ENCODE measurements at regions not wholly inside any gene's neighbourhood (a gene's known extent, or its start where the extent isn't known, plus 50 kb on each side); places are given as distances from the start of the nearest gene placed in this dataset.

DNA sequence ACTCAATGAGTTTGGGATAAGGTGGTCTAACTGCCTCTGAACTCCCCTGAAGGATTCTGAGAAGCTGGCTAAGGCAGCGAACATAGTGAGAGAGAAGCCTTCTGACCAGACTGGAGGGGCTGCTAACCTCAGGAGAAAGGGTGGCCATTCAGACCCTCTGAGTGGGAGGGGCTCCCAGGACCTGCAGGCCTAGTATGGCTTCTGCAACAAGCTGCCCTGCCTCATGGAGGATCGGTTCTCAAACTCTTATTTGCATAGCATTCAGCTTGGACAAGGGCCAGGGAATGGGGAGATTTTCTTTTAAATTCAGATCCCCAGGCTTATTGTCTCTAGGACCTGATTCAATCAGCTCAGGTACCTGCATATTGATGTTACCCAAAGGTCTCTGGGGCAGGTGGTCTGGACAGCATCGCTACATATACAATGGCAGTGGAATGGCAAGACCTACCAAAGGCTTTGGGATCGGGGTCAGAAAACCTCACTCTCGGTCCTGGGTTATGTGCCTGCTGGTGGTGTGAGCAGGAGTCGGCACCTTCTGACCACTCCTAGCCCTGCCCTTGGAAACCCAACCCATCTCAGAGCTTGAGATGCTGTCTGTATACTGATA lies 599.1 kb downstream of the BRD1 start:
- TF ChIP-seq, protein P1, sequence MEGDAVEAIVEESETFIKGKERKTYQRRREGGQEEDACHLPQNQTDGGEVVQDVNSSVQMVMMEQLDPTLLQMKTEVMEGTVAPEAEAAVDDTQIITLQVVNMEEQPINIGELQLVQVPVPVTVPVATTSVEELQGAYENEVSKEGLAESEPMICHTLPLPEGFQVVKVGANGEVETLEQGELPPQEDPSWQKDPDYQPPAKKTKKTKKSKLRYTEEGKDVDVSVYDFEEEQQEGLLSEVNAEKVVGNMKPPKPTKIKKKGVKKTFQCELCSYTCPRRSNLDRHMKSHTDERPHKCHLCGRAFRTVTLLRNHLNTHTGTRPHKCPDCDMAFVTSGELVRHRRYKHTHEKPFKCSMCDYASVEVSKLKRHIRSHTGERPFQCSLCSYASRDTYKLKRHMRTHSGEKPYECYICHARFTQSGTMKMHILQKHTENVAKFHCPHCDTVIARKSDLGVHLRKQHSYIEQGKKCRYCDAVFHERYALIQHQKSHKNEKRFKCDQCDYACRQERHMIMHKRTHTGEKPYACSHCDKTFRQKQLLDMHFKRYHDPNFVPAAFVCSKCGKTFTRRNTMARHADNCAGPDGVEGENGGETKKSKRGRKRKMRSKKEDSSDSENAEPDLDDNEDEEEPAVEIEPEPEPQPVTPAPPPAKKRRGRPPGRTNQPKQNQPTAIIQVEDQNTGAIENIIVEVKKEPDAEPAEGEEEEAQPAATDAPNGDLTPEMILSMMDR (IDR thresholded peaks at IDR 0.05; ENCODE audit: insufficient read depth, low read length, poor library complexity, severe bottlenecking): no peak
- TF ChIP-seq EZH2phosphoT487 (conservative IDR thresholded peaks at IDR 0.05; ENCODE audit: low read length): no peak
